Kidney epithelial cell (primary cell): ENCODE measurements at regions not wholly inside any gene's neighbourhood (a gene's known extent, or its start where the extent isn't known, plus 50 kb on each side); places are given as distances from the start of the nearest gene placed in this dataset.

Experiments
- DNase-seq: peaks from one replicate; pipeline ENCODE4 v3.0.0-alpha.2; 2010; ENCODE audit warnings: low read depth
- H3K27me3 ChIP-seq: 2 replicates; pipeline ENCODE4 v1.6.0; 2011; ENCODE audit warnings: low read length; ENCODE audit not compliant: control insufficient read depth, insufficient read depth
- H3K36me3 ChIP-seq: 2 replicates; pipeline ENCODE4 v1.5.1; 2011; ENCODE audit warnings: low read length; ENCODE audit not compliant: control insufficient read depth, insufficient read depth
- H3K4me3 ChIP-seq: 2 replicates; pipeline ENCODE4 v1.5.1; 2011; ENCODE audit warnings: low read depth, mild to moderate bottlenecking, control low read depth, low read length
- TF ChIP-seq, protein P1 (sequence below): IDR thresholded peaks from 2 replicates; pipeline ENCODE4 v1.5.1; 2011; ENCODE audit warnings: mild to moderate bottlenecking, moderate library complexity, low read length, control low read depth, inconsistent platforms; ENCODE audit not compliant: insufficient read depth, poor library complexity, severe bottlenecking

- no peak overlapping the region for H3K4me3 ChIP-seq
- H3K36me3 ChIP-seq = no peaks in the 10 kb centered on the region
- no peak for DNase-seq
- H3K27me3 ChIP-seq = no peaks in the 10 kb centered on the region
- TF ChIP-seq, protein P1, sequence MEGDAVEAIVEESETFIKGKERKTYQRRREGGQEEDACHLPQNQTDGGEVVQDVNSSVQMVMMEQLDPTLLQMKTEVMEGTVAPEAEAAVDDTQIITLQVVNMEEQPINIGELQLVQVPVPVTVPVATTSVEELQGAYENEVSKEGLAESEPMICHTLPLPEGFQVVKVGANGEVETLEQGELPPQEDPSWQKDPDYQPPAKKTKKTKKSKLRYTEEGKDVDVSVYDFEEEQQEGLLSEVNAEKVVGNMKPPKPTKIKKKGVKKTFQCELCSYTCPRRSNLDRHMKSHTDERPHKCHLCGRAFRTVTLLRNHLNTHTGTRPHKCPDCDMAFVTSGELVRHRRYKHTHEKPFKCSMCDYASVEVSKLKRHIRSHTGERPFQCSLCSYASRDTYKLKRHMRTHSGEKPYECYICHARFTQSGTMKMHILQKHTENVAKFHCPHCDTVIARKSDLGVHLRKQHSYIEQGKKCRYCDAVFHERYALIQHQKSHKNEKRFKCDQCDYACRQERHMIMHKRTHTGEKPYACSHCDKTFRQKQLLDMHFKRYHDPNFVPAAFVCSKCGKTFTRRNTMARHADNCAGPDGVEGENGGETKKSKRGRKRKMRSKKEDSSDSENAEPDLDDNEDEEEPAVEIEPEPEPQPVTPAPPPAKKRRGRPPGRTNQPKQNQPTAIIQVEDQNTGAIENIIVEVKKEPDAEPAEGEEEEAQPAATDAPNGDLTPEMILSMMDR = no peak
Observed at GRCh38 chr5:73381590-73382400, 66.8 kb downstream of the FOXD1 start.

GRCh38 chr5:73380710-73381589 is 67.6 kb downstream of the FOXD1 start:
- TF ChIP-seq, protein P1 = no peak
- Histone ChIP-seq H3K36me3 (no peaks in the 10 kb centered on the region), H3K4me3 (no peak overlapping the region), H3K27me3 (no peaks in the 10 kb centered on the region)
- DNase-seq = no peak

- no peak for DNase-seq
- TF ChIP-seq, protein P1 = no peak
- H3K36me3 ChIP-seq = no peaks in the 10 kb centered on the region
- H3K27me3 ChIP-seq = no peaks in the 10 kb centered on the region
- no peak overlapping the region for H3K4me3 ChIP-seq
Observed at GRCh38 chr5:73380041-73380440, 68.5 kb downstream of the FOXD1 start.

GRCh38 chr5:73379435-73379834 is 69.1 kb downstream of the FOXD1 start:
- H3K4me3 ChIP-seq = no peak overlapping the region
- no peaks in the 10 kb centered on the region for H3K36me3 ChIP-seq
- DNase-seq = no peak
- TF ChIP-seq, protein P1 = no peak
- no peaks in the 10 kb centered on the region for H3K27me3 ChIP-seq

GRCh38 chr5:73378765-73379164 is 69.8 kb downstream of the FOXD1 start:
- Histone ChIP-seq H3K4me3 (no peak overlapping the region), H3K36me3 (no peaks in the 10 kb centered on the region), H3K27me3 (no peaks in the 10 kb centered on the region)
- DNase-seq = no peak
- TF ChIP-seq, protein P1 = no peak
